Kidney (tissue), 13 donors: ENCODE measurements at regions not wholly inside any gene's neighbourhood (a gene's known extent, or its start where the extent isn't known, plus 50 kb on each side); places are given as distances from the start of the nearest gene placed in this dataset.

Experiments
- DNase-seq, 5 donors: peaks; one replicate each; pipeline ENCODE4 v3.0.0-alpha.2; 2013 to 2020
- FAIRE-seq: peaks from 2 replicates; lab custom pipeline; 2012; peaks lifted over from hg19 to GRCh38; lab: Jason Lieb, UNC
- H3K27ac ChIP-seq, 2 donors: one replicate each; pipeline ENCODE4 v1.7.0; 2013; ENCODE audit warnings: low read depth in 2 of 2, low read length in 2 of 2, inconsistent platforms in 1 of 2
- H3K27me3 ChIP-seq: one replicate; pipeline ENCODE4 v1.7.1; 2013; ENCODE audit warnings: low read length, inconsistent platforms; ENCODE audit not compliant: control insufficient read depth, insufficient read depth
- H3K36me3 ChIP-seq, 3 donors: one replicate each; pipeline versions ENCODE4 v1.7.0 to v1.7.1; 2013; ENCODE audit warnings: low read length in 3 of 3, control low read depth in 1 of 3, inconsistent platforms in 1 of 3; ENCODE audit not compliant: insufficient read depth in 3 of 3, control insufficient read depth in 2 of 3
- H3K4me1 ChIP-seq, 3 donors: one replicate each; pipeline versions ENCODE4 v1.7.0 to v1.7.1; 2013; ENCODE audit warnings: low read length in 3 of 3, inconsistent platforms in 1 of 3, low read depth in 1 of 3; ENCODE audit not compliant: control insufficient read depth in 2 of 3, insufficient read depth in 2 of 3
- H3K4me3 ChIP-seq, 3 donors: one replicate each; pipeline versions ENCODE4 v1.7.0 to v1.8.1; 2013; ENCODE audit warnings: low read length in 3 of 3, control low read depth in 1 of 3, inconsistent platforms in 1 of 3
- H3K9ac ChIP-seq, 3 donors: one replicate each; pipeline versions ENCODE4 v1.7.0 to v1.7.1; 2013; ENCODE audit warnings: low read length in 3 of 3, control low read depth in 1 of 3, inconsistent platforms in 1 of 3
- H3K9me3 ChIP-seq, 3 donors: one replicate each; pipeline versions ENCODE4 v1.7.0 to v1.7.1; 2013; ENCODE audit warnings: low read length in 3 of 3, control low read depth in 1 of 3, inconsistent platforms in 1 of 3; ENCODE audit not compliant: control insufficient read depth in 2 of 3, insufficient read depth in 1 of 3
- intact Hi-C: fragments of 100-400 bp; cut with DNase I; formaldehyde crosslinking; loops from one replicate; pipeline ENCODE4 v1.11.1; 2022
- TF ChIP-seq, protein P1 (sequence below): IDR thresholded peaks from 3 replicates; pipeline ENCODE4 v1.5.1; 2012; ENCODE audit warnings: mild to moderate bottlenecking, moderate library complexity, borderline replicate concordance; ENCODE audit not compliant: insufficient read depth; ENCODE audit errors: extremely low read depth
- donor health status: control.
- donor health status: control.
- donor health status: control.
- donor health status: control.
- donor health status: control.
- donor health status: DM: yes; HTN: yes; CAD: no.
- donor health status: Normal renal cell carcinoma (clear cell type).

DNA sequence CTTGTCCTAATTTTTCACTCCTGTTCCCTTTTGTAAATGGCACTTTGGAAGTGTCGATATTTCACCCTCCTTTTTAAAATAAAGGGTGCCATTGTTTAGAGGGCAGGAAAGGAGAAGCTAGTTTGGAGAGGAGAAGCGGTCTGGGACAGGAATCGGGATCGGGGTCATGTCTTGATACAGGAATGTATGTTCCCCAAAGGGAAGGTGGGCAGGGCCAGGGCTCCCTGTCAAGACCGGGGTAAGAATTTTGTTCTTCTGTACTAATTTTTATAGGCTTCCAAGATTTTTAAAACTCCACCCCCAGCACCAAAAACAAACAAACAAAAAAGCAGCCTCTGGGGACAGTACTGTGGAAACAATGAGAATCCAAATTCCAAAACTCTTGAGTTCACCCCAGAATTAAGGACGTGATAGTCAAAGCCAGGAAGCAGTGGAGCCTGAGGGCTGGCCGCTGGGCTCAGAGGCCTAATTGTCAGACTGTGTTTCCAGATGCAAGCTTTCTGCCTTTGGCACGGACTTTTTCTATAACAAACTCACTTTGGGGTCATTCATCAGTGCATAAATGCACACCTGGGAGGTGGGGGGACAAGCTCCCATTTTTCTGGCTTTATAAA is 250.4 kb upstream of the SIX2 start:
- Histone ChIP-seq H3K36me3 (no peaks in the 10 kb centered on the region), H3K27ac (no peak overlapping the region), H3K9me3 (no peaks in the 10 kb centered on the region), H3K4me1 (peaks cover 0 to 5% (median 0%) of the 10 kb centered on the region in 3 donors), H3K27me3 (no peaks in the 10 kb centered on the region), H3K9ac (no peak overlapping the region), H3K4me3 (no peak overlapping the region)
- TF ChIP-seq, protein P1, sequence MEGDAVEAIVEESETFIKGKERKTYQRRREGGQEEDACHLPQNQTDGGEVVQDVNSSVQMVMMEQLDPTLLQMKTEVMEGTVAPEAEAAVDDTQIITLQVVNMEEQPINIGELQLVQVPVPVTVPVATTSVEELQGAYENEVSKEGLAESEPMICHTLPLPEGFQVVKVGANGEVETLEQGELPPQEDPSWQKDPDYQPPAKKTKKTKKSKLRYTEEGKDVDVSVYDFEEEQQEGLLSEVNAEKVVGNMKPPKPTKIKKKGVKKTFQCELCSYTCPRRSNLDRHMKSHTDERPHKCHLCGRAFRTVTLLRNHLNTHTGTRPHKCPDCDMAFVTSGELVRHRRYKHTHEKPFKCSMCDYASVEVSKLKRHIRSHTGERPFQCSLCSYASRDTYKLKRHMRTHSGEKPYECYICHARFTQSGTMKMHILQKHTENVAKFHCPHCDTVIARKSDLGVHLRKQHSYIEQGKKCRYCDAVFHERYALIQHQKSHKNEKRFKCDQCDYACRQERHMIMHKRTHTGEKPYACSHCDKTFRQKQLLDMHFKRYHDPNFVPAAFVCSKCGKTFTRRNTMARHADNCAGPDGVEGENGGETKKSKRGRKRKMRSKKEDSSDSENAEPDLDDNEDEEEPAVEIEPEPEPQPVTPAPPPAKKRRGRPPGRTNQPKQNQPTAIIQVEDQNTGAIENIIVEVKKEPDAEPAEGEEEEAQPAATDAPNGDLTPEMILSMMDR: no peak
- DNase-seq (peak in 1 of 5 donors; percentile 35), FAIRE-seq (no peak)
- intact Hi-C loops: no loop called here

DNA sequence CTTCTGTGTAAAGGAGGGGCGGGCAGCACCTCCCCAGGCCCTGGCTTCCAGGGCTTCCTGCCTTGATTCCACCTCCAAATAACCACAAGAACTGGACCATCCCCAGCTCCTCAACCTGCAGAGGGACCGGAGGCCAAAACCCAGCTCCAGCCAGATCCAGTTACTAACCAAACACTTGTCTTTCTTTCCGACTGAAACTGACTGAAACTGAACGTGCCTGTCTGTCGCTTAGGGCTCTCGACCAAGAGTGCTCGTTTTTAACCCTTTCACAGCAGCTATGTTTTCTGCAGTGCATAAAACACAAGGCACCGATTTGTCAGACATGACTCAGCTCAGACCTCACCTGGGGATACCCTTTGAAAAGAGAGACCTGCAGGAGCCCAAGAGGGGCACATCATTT is 249.9 kb upstream of the SIX2 start:
- intact Hi-C loops: no loop called here
- H3K27me3 ChIP-seq: no peaks in the 10 kb centered on the region
- no peak overlapping the region for H3K9ac ChIP-seq
- peaks cover 0 to 5% (median 0%) of the 10 kb centered on the region in 3 donors for H3K4me1 ChIP-seq
- DNase-seq: peak in 4 of 5 donors; percentile 65 to 79 (median 70)
- TF ChIP-seq, protein P1: no peak
- no peak overlapping the region for H3K27ac ChIP-seq
- no peak for FAIRE-seq
- H3K4me3 ChIP-seq: no peak overlapping the region
- H3K9me3 ChIP-seq: no peaks in the 10 kb centered on the region
- H3K36me3 ChIP-seq: no peaks in the 10 kb centered on the region

GRCh38 chr2:45258311-45258710 is 249.1 kb upstream of the SIX2 start:
- Histone ChIP-seq H3K4me3 (no peak overlapping the region), H3K36me3 (no peaks in the 10 kb centered on the region), H3K9me3 (no peaks in the 10 kb centered on the region), H3K27me3 (no peaks in the 10 kb centered on the region), H3K27ac (no peak overlapping the region), H3K9ac (no peak overlapping the region), H3K4me1 (peaks cover 0 to 5% (median 0%) of the 10 kb centered on the region in 3 donors)
- TF ChIP-seq, protein P1: no peak
- FAIRE-seq: no peak
- intact Hi-C loops: no loop called here
- peak in 2 of 5 donors; percentile 28 to 39 for DNase-seq
